MCF 10A (cell line): ENCODE measurements at regions not wholly inside any gene's neighbourhood (a gene's known extent, or its start where the extent isn't known, plus 50 kb on each side); places are given as distances from the start of the nearest gene placed in this dataset.
"Not testable (repeated sequence)": the region's sequence is repeated elsewhere in the genome, so short reads cannot be mapped to it uniquely, and the experiment has no call there.

ENCODE experiments used
- BruUV-seq: library from RNA; stranded (reverse); fragments of 400-500 nt; replicated peaks from 2 replicates; lab custom pipeline; 2021; lab: Mats Ljungman, UMichigan
- CTCF ChIA-PET: fragments of 300-600 bp; sonication (Branson Sonifier 250); formaldehyde crosslinking; extraction: SDS; loops from one replicate; lab custom pipeline; 2021; ENCODE audit warnings: antibody characterized with exemption, inconsistent platforms; lab: Yijun Ruan, JAX
- POLR2A ChIA-PET: fragments of 300-600, 350-650 bp; sonication (Branson Sonifier 250); formaldehyde crosslinking; extraction: SDS; loops from one replicate; lab custom pipeline; 2020; ENCODE audit warnings: antibody characterized with exemption, inconsistent platforms; lab: Yijun Ruan, JAX
- DNase-seq: peaks from one replicate; pipeline ENCODE4 v3.0.0-alpha.2; 2018; ENCODE audit not compliant: unreplicated experiment
- H3K27ac Mint-ChIP-seq: one replicate; pipeline ENCODE4 v1.8.0; 2022; ENCODE audit warnings: mild to moderate bottlenecking, low read depth, mixed read lengths; ENCODE audit not compliant: unreplicated experiment
- H3K27me3 Mint-ChIP-seq: one replicate; pipeline ENCODE4 v1.8.0; 2022; ENCODE audit warnings: mixed read lengths; ENCODE audit not compliant: insufficient read depth, unreplicated experiment
- H3K36me3 Mint-ChIP-seq: one replicate; pipeline ENCODE4 v1.8.0; 2022; ENCODE audit warnings: mild to moderate bottlenecking, moderate library complexity, mixed read lengths; ENCODE audit not compliant: insufficient read depth, unreplicated experiment
- H3K4me1 Mint-ChIP-seq: one replicate; pipeline ENCODE4 v1.8.0; 2022; ENCODE audit warnings: mixed read lengths; ENCODE audit not compliant: insufficient read depth, unreplicated experiment
- H3K4me3 Mint-ChIP-seq: one replicate; pipeline ENCODE4 v1.8.0; 2022; ENCODE audit warnings: mild to moderate bottlenecking, moderate library complexity, mixed read lengths; ENCODE audit not compliant: unreplicated experiment
- H3K9me3 Mint-ChIP-seq: one replicate; pipeline ENCODE4 v1.8.0; 2022; ENCODE audit warnings: mixed read lengths; ENCODE audit not compliant: unreplicated experiment
- CTCF ChIP-seq: fragments of 200-600 bp; IDR thresholded peaks from one replicate; pipeline ENCODE4 v1.8.0; 2022; ENCODE audit warnings: antibody characterized with exemption, mild to moderate bottlenecking; ENCODE audit not compliant: unreplicated experiment
- intact Hi-C: fragments of 100-400 bp; cut with micrococcal nuclease; formaldehyde crosslinking; loops from 2 replicates; pipeline ENCODE4 v1.14.1; 2022

- Mint-ChIP-seq H3K36me3 (no peaks in the 10 kb centered on the region), H3K9me3 (peaks cover 8% of the 10 kb centered on the region), H3K4me1 (no peaks in the 10 kb centered on the region), H3K27me3 (peaks cover 27% of the 10 kb centered on the region), H3K27ac (no peak overlapping the region), H3K4me3 (no peak overlapping the region)
- BruUV-seq = no TSS peak
- POLR2A ChIA-PET = no interaction called here
- no peak for TF ChIP-seq CTCF
- CTCF ChIA-PET = no interaction called here
- intact Hi-C loops = no loop called here
- no peak for DNase-seq
These were observed 371.8 kb downstream of the IL20RB start for GRCh38 chr3:137329594-137329993.

DNA sequence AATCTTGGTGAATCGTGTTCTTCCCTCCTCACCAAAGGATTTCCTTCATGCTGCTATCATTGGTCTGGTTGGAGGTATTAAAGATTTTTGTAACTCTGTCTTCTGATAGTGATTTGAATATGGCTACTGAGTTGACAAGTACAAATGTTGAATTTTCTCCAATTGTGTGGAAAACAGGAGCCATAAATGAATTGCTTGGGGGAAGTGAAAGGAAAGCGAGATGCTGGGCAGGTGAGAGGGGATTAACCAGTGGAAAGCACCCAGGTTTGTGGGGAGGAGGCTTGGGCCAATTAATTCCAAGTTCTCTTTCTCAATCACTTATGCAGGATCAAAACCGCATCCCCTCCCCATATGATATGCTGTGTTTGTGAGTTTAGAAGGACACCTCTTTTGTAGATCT lies 372.5 kb downstream of the IL20RB start:
- no peak overlapping the region for H3K4me3 Mint-ChIP-seq
- H3K27ac Mint-ChIP-seq = no peak overlapping the region
- intact Hi-C loops = no loop called here
- H3K9me3 Mint-ChIP-seq = peaks cover 8% of the 10 kb centered on the region
- ChIA-PET CTCF (no interaction called here), POLR2A (no interaction called here)
- no TSS peak for BruUV-seq
- TF ChIP-seq CTCF = no peak
- H3K36me3 Mint-ChIP-seq = no peaks in the 10 kb centered on the region
- H3K27me3 Mint-ChIP-seq = peaks cover 27% of the 10 kb centered on the region
- H3K4me1 Mint-ChIP-seq = no peaks in the 10 kb centered on the region
- no peak for DNase-seq

GRCh38 chr3:137332297-137332696 lies 374.5 kb downstream of the IL20RB start:
- intact Hi-C loops = no loop called here
- POLR2A ChIA-PET = no interaction called here
- no peak overlapping the region for H3K27ac Mint-ChIP-seq
- H3K4me1 Mint-ChIP-seq = no peaks in the 10 kb centered on the region
- DNase-seq = no peak
- H3K27me3 Mint-ChIP-seq = peaks cover 27% of the 10 kb centered on the region
- BruUV-seq = no TSS peak
- no peak overlapping the region for H3K4me3 Mint-ChIP-seq
- TF ChIP-seq CTCF = no peak
- peaks cover 8% of the 10 kb centered on the region for H3K9me3 Mint-ChIP-seq
- CTCF ChIA-PET = no interaction called here
- no peaks in the 10 kb centered on the region for H3K36me3 Mint-ChIP-seq

GRCh38 chr3:137335478-137335877 lies 377.7 kb downstream of the IL20RB start:
- ChIA-PET CTCF (interaction anchor here (0.6 kb wide), 1 partner anchor 458 kb away, joined by 3 read pairs; no protein-coding TSS in a partner anchor), POLR2A (no interaction called here)
- Mint-ChIP-seq H3K36me3 (no peaks in the 10 kb centered on the region), H3K27me3 (peaks cover 12% of the 10 kb centered on the region), H3K9me3 (peaks cover 8% of the 10 kb centered on the region), H3K27ac (no peak overlapping the region), H3K4me3 (no peak overlapping the region), H3K4me1 (no peaks in the 10 kb centered on the region)
- no peak for TF ChIP-seq CTCF
- intact Hi-C loops = no loop called here
- no peak for DNase-seq
- no TSS peak for BruUV-seq

DNA sequence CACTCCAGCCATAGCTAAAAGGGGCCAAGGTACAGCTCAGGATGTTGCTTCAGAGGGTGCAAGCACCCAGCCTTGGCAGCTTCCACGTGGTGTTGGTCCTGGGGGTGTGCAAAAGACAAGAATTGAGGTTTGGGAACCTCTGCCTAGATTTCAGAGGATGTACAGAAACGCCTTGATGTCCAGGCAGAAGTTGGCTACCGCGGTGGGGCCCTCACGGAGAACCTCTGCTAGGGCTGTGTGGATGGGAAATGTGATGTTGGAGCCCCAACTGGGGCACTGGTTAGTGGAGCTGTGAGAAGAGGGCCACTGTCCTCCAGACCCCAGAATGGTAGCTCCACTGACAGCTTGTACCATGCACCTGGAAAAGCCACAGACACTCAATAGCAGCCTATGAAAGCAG lies 380.6 kb downstream of the IL20RB start:
- H3K36me3 Mint-ChIP-seq, DNase-seq, CTCF ChIA-PET, H3K4me1 Mint-ChIP-seq, H3K27me3 Mint-ChIP-seq, POLR2A ChIA-PET, H3K9me3 Mint-ChIP-seq, H3K27ac Mint-ChIP-seq, intact Hi-C loops, BruUV-seq, H3K4me3 Mint-ChIP-seq: not testable (repeated sequence)
